ENCODE measurements at regions not wholly inside any gene's neighbourhood (a gene's known extent, or its start where the extent isn't known, plus 50 kb on each side); places are given as distances from the start of the nearest gene placed in this dataset.

DNA sequence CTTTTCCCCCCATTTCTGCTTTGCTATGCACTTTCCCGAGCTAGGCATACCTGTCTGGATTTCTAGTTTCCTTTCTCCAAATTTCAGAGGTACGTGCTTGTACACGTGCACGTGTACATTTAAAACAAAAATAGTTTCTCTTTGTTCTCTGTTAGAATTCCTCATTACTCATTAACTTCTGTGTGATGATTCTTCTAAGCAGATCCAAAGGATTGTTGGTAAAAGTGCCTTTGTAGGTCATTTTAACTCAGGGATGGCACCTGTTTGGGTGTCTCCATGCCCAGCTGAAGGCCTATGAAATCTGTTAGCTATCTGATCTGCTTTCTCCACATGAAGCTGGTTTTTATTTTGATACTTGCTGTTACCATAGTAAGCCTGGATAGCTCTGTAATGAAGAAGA, 264.3 kb downstream of the LPIN1 start:
- dilution Hi-C loops (cut with MboI; ENCODE audit: extremely low pct_ligation_motif_present, low sequenced_read_pairs): no loop called here
- DNase-seq (ENCODE audit: low read depth, low spot score): no peak
- TF ChIP-seq EZH2 (IDR thresholded peaks at IDR 0.05; ENCODE audit: low read length): no peak
- TF ChIP-seq, protein P1, sequence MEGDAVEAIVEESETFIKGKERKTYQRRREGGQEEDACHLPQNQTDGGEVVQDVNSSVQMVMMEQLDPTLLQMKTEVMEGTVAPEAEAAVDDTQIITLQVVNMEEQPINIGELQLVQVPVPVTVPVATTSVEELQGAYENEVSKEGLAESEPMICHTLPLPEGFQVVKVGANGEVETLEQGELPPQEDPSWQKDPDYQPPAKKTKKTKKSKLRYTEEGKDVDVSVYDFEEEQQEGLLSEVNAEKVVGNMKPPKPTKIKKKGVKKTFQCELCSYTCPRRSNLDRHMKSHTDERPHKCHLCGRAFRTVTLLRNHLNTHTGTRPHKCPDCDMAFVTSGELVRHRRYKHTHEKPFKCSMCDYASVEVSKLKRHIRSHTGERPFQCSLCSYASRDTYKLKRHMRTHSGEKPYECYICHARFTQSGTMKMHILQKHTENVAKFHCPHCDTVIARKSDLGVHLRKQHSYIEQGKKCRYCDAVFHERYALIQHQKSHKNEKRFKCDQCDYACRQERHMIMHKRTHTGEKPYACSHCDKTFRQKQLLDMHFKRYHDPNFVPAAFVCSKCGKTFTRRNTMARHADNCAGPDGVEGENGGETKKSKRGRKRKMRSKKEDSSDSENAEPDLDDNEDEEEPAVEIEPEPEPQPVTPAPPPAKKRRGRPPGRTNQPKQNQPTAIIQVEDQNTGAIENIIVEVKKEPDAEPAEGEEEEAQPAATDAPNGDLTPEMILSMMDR (optimal IDR thresholded peaks at IDR 0.05 in 1 of 3, IDR thresholded peaks at IDR 0.05 in 1 of 3, conservative IDR thresholded peaks at IDR 0.05 in 1 of 3; ENCODE audit: extremely low read depth in 1 of 3, insufficient read depth in 2 of 3, low read length in 3 of 3): no peak

DNA sequence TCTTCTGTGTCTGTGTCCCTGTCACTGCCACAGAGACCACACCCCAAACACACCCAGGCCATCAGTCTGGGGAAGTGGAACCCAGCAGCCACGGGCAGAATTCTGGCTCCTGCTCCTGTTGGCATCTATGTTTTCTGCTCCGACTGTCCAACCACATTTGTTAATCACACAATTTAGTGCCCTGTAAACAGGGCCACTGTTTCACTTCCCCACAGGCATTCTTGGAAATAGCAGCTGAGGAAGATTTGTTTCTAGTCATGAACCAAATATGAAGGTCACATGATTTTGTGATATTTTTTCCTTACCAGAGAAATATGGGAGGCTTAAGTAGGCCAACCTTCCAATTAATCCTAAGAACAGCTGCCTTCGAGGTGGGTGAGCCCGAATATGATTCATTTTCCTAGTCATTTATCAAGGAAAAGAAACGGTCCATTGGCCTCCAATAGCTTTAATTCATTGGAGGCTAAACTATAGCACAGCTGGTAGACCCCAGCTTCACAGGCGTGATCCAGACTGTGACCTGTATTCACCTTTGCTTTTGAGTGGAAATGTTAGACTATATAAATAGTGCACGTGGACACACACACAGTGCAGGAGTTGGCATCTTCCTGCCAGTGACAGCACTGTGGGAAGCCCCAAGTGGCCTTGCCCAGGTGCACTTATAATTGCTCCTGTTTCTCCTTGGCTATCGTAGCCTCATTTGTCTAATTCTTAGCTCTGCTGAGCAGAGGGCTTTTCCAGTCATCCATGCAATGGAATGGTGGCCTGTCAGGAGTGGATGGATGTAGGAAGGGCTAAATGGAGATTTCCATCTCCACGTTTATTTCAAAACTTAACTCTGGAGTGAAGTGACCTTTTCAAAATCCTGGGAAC, 267.9 kb downstream of the LPIN1 start:
- DNase-seq (ENCODE audit: low read depth, low spot score) (no peak), FAIRE-seq (no peak)
- no peak overlapping the region for H3K4me2 ChIP-seq (ENCODE audit: control insufficient read depth, extremely low read depth, insufficient read depth, low read depth, low read length)
- no peak overlapping the region for H3K4me3 ChIP-seq (ENCODE audit: control insufficient read depth in 2 of 3, extremely low read depth in 1 of 3, insufficient read depth in 2 of 3, low read depth in 1 of 3, low read length in 3 of 3)
- H3K4me1 ChIP-seq (ENCODE audit: control insufficient read depth, extremely low read depth, insufficient read depth, low read length): peaks cover 4% of the 10 kb centered on the region
- H3K9me1 ChIP-seq (ENCODE audit: control insufficient read depth, extremely low read depth, insufficient read depth, low read length): no peaks in the 10 kb centered on the region
- TF ChIP-seq, protein P1 (optimal IDR thresholded peaks at IDR 0.05 in 1 of 3, IDR thresholded peaks at IDR 0.05 in 1 of 3, conservative IDR thresholded peaks at IDR 0.05 in 1 of 3; ENCODE audit: extremely low read depth in 1 of 3, insufficient read depth in 2 of 3, low read length in 3 of 3): no peak
- no peak for TF ChIP-seq EZH2 (IDR thresholded peaks at IDR 0.05; ENCODE audit: low read length)
- no peak overlapping the region for H2AFZ ChIP-seq (ENCODE audit: control insufficient read depth, low read length)
- no peak overlapping the region for H3K9ac ChIP-seq (ENCODE audit: control insufficient read depth, extremely low read depth, insufficient read depth, low read length)
- H3K27ac ChIP-seq (ENCODE audit: control insufficient read depth, insufficient read depth, low read length): no peak overlapping the region
- H3K79me2 ChIP-seq (ENCODE audit: control insufficient read depth, insufficient read depth, low read length): no peaks in the 10 kb centered on the region
- H3K9me3 ChIP-seq (ENCODE audit: control insufficient read depth, low read depth, low read length): no peaks in the 10 kb centered on the region
- H3K27me3 ChIP-seq (ENCODE audit: control insufficient read depth, extremely low read depth, insufficient read depth, low read length): peaks cover 8% of the 10 kb centered on the region
- dilution Hi-C loops (cut with MboI; ENCODE audit: extremely low pct_ligation_motif_present, low sequenced_read_pairs): no loop called here
- no peaks in the 10 kb centered on the region for H4K20me1 ChIP-seq (ENCODE audit: control insufficient read depth, extremely low read depth, insufficient read depth, low read length)
- H3K36me3 ChIP-seq (ENCODE audit: control insufficient read depth in 2 of 2, extremely low read depth in 1 of 2, insufficient read depth in 2 of 2, low read length in 2 of 2): no peaks in the 10 kb centered on the region

More for the DNA sequence above, 264.3 kb downstream of the LPIN1 start:
- no peak overlapping the region for H3K27ac ChIP-seq (ENCODE audit: control insufficient read depth, insufficient read depth, low read length)
- no peaks in the 10 kb centered on the region for H3K27me3 ChIP-seq (ENCODE audit: control insufficient read depth, extremely low read depth, insufficient read depth, low read length)
- peak overlapping the region; percentile 3 for H3K4me2 ChIP-seq (ENCODE audit: control insufficient read depth, extremely low read depth, insufficient read depth, low read depth, low read length)
- no peaks in the 10 kb centered on the region for H3K36me3 ChIP-seq (ENCODE audit: control insufficient read depth in 2 of 2, extremely low read depth in 1 of 2, insufficient read depth in 2 of 2, low read length in 2 of 2)
- no peak for FAIRE-seq
- peaks cover 15% of the 10 kb centered on the region for H3K4me1 ChIP-seq (ENCODE audit: control insufficient read depth, extremely low read depth, insufficient read depth, low read length)
- no peaks in the 10 kb centered on the region for H3K9me3 ChIP-seq (ENCODE audit: control insufficient read depth, low read depth, low read length)
- no peaks in the 10 kb centered on the region for H3K9me1 ChIP-seq (ENCODE audit: control insufficient read depth, extremely low read depth, insufficient read depth, low read length)
- H3K79me2 ChIP-seq (ENCODE audit: control insufficient read depth, insufficient read depth, low read length): no peaks in the 10 kb centered on the region
- H4K20me1 ChIP-seq (ENCODE audit: control insufficient read depth, extremely low read depth, insufficient read depth, low read length): no peaks in the 10 kb centered on the region
- no peak overlapping the region for H2AFZ ChIP-seq (ENCODE audit: control insufficient read depth, low read length)
- H3K9ac ChIP-seq (ENCODE audit: control insufficient read depth, extremely low read depth, insufficient read depth, low read length): no peak overlapping the region
- H3K4me3 ChIP-seq (ENCODE audit: control insufficient read depth in 2 of 3, extremely low read depth in 1 of 3, insufficient read depth in 2 of 3, low read depth in 1 of 3, low read length in 3 of 3): no peak overlapping the region
